ENCODE measurements at regions not wholly inside any gene's neighbourhood (a gene's known extent, or its start where the extent isn't known, plus 50 kb on each side); places are given as distances from the start of the nearest gene placed in this dataset.

DNA sequence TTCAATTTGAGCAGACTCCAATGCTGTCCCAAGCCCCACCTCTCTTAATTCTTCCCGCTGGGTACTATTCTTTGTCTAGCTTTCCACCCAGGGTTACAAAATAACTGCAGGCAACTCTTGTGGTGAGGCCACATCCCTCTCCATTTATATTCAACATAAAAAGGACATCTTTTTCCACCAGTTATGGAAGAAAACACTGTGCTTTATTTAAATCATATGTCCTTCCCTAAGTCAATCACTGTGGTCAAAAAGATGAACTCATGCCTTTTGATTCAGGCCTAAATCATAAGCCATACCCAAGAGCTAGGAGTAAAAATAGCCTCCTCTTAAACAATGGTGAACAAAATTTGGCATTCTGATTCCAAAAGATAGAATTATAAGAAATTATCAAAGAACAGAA is 386.0 kb downstream of the SEMA3D start:
- Mint-ChIP-seq H3K27ac (no peak overlapping the region), H3K9me3 (peaks cover 16% of the 10 kb centered on the region), H3K27me3 (no peaks in the 10 kb centered on the region), H3K36me3 (no peaks in the 10 kb centered on the region), H3K4me3 (no peak overlapping the region), H3K4me1 (ENCODE audit: unreplicated experiment) (no peaks in the 10 kb centered on the region)
- TF ChIP-seq, protein P1, sequence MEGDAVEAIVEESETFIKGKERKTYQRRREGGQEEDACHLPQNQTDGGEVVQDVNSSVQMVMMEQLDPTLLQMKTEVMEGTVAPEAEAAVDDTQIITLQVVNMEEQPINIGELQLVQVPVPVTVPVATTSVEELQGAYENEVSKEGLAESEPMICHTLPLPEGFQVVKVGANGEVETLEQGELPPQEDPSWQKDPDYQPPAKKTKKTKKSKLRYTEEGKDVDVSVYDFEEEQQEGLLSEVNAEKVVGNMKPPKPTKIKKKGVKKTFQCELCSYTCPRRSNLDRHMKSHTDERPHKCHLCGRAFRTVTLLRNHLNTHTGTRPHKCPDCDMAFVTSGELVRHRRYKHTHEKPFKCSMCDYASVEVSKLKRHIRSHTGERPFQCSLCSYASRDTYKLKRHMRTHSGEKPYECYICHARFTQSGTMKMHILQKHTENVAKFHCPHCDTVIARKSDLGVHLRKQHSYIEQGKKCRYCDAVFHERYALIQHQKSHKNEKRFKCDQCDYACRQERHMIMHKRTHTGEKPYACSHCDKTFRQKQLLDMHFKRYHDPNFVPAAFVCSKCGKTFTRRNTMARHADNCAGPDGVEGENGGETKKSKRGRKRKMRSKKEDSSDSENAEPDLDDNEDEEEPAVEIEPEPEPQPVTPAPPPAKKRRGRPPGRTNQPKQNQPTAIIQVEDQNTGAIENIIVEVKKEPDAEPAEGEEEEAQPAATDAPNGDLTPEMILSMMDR (conservative IDR thresholded peaks at IDR 0.05) = no peak
- DNase-seq (ENCODE audit: extremely low spot score, unreplicated experiment) = no peak

DNA sequence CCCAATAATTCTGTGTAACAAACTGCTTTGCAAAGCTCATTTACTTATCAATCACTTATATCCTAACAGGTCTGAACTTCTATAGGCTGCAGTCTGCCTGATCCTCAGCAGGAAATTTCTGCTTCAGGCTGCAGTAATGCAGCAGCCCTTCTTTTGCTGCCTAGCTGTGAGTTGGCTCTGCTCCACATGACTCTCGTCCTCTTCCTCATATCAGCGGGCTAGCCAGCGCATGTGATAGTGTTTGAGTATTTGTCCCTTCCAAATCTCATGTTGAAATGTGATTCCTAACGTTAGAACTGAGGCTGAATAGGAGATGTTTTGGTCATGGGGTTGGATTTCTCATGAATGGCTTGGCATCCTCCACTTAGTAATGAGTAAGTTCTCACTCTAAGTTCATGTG is 387.8 kb downstream of the SEMA3D start:
- TF ChIP-seq, protein P1 (conservative IDR thresholded peaks at IDR 0.05) = no peak
- Mint-ChIP-seq H3K27ac (no peak overlapping the region), H3K4me1 (ENCODE audit: unreplicated experiment) (no peaks in the 10 kb centered on the region), H3K27me3 (no peaks in the 10 kb centered on the region), H3K36me3 (no peaks in the 10 kb centered on the region), H3K9me3 (peaks cover 20% of the 10 kb centered on the region), H3K4me3 (no peak overlapping the region)
- DNase-seq (ENCODE audit: extremely low spot score, unreplicated experiment) = no peak

DNA sequence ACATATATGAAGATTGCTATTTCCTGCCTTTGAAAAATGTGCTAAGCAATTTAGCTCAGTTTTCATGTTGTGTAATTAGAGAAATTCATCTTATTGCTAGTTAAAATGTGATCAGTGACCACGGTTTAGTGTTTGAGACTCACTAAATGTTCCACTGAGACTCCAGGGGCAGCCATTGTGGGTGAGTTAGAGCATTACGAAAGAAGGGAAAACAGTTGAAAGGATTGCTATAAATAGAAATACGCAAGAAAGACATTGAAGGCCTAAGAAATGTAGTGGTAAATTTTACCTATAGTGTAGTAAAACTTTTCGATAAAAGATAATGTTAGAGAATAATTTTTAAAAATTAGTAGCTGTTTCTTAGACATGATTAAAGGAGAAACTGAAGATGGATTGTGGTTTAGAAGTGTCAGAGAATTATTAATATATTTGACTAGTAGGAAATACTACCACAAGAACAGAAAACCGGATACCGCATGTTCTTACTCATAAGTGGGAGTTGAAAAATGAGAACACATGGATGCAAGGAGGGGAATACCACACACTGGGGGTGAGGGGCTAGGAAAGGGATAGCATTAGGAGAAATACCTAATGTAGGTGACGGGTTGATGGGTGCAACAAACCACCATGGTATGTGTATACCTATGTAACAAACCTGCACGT is 394.5 kb downstream of the SEMA3D start:
- Mint-ChIP-seq H3K9me3 (peaks cover 19% of the 10 kb centered on the region), H3K4me3 (no peak overlapping the region), H3K36me3 (no peaks in the 10 kb centered on the region), H3K27me3 (no peaks in the 10 kb centered on the region), H3K4me1 (ENCODE audit: unreplicated experiment) (no peaks in the 10 kb centered on the region), H3K27ac (no peak overlapping the region)
- DNase-seq (ENCODE audit: extremely low spot score, unreplicated experiment) = no peak
- TF ChIP-seq, protein P1 (conservative IDR thresholded peaks at IDR 0.05) = no peak

DNA sequence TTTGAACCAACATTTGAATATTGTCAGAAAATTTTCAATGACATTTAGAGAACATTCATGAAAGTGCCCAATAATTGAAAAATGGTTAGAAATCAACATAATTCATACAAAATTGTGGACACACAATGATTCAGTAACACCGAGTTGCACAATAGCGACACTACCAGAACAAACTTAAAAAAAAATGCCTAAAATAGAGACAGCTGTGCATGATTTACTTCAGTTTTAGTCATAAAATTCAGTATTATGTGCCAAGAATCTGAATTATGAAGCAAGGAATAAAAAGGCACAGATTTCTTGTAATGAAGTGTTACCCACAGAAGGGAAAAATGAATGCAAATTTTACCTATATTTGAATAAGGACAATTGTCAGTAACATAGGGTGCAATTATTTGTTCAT is 396.0 kb downstream of the SEMA3D start:
- H3K4me3 Mint-ChIP-seq = no peak overlapping the region
- no peak overlapping the region for H3K27ac Mint-ChIP-seq
- no peaks in the 10 kb centered on the region for H3K36me3 Mint-ChIP-seq

DNA sequence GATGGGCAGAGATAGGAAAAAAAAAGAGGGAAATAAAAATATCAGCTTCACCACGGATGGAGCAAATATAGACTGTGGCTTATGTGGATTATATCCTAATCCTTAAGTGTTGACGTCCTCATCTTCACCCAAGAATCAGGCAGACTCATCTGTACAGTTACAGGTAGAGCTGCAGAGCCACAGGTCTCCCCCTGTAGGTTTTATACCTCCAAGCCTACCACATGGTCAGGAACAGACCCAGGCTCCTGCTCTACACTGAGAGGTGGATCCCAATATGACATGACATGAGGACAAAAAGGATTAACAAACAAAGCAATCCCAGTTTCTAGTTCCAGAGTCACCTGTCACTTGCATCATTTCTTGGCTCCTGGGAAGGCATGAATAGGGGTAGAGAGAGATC is 400.8 kb downstream of the SEMA3D start:
- DNase-seq (ENCODE audit: extremely low spot score, unreplicated experiment) = no peak
- Mint-ChIP-seq H3K27ac (no peak overlapping the region), H3K9me3 (no peaks in the 10 kb centered on the region), H3K36me3 (no peaks in the 10 kb centered on the region), H3K27me3 (no peaks in the 10 kb centered on the region), H3K4me3 (no peak overlapping the region), H3K4me1 (ENCODE audit: unreplicated experiment) (peaks cover 10% of the 10 kb centered on the region)
- TF ChIP-seq, protein P1 (conservative IDR thresholded peaks at IDR 0.05) = no peak

More for the DNA sequence above, 396.0 kb downstream of the SEMA3D start:
- no peaks in the 10 kb centered on the region for H3K27me3 Mint-ChIP-seq
- H3K9me3 Mint-ChIP-seq = peaks cover 4% of the 10 kb centered on the region
- no peaks in the 10 kb centered on the region for H3K4me1 Mint-ChIP-seq (ENCODE audit: unreplicated experiment)
- no peak for DNase-seq (ENCODE audit: extremely low spot score, unreplicated experiment)
- TF ChIP-seq, protein P1 (conservative IDR thresholded peaks at IDR 0.05) = no peak

All from type B pancreatic cell (in vitro differentiated cells).